NCI-H460 (cell line): ENCODE measurements at regions not wholly inside any gene's neighbourhood (a gene's known extent, or its start where the extent isn't known, plus 50 kb on each side); places are given as distances from the start of the nearest gene placed in this dataset.

Source experiments
- DNase-seq: peaks from one replicate; pipeline ENCODE4 v3.0.0-alpha.2; 2016; ENCODE audit warnings: low read depth; ENCODE audit errors: extremely low read depth

DNA sequence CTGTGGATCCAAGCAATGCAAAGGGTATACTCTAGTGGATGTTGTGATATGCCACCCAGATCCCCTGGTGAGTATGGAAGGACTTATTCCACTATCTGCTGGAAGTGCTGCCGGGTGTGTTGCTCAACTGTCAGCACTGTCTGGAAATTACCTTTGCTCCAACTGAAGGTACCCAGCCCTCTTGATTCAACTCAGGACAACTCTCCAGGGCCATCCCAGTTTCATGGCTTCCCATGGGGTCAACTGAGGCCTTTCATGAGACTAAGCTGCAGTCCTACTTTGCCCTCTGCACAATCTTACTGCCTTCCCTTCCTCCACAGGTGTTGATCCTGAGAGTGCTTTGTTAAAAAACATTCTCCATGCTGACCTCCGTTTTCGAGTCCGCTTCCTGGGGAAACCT is 99.8 kb downstream of the SPRY1 start:
- no peak for DNase-seq

- DNase-seq: no peak
Measured at GRCh38 chr4:123497340-123497739, 100.7 kb downstream of the SPRY1 start.

- no peak for DNase-seq
Measured at GRCh38 chr4:123501733-123502132, 105.1 kb downstream of the SPRY1 start.

DNA sequence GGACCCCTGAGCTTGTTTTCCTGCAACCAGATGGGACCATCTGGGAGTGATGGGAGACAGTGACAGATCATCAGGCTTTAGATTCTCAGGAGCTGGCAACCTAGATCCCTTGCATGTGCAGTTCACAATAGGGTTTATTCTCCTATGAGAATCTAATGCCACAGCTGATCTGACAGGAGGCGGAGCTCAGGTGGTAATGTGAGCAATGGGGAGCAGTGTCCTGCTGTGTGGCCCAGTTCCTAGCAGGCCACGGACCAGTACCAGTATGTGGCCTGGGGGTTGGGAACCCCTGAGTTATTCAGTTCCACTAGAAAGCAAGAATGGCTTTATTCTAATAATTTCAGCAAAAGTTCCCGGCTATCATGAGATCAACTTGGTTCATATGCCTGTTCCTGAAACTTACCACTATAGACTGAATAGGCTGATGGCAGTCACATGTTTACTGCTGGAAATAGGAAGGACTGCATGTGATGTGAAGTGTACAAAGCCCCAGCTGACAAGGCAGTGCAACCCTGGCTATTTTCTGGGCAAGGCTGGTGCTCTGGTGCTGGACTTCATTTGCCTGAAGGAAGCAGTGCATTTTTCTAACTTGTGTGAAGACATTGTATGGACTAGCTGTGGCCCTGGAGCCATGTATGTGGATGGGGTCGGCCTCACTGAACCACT is 107.2 kb downstream of the SPRY1 start:
- DNase-seq: no peak

DNA sequence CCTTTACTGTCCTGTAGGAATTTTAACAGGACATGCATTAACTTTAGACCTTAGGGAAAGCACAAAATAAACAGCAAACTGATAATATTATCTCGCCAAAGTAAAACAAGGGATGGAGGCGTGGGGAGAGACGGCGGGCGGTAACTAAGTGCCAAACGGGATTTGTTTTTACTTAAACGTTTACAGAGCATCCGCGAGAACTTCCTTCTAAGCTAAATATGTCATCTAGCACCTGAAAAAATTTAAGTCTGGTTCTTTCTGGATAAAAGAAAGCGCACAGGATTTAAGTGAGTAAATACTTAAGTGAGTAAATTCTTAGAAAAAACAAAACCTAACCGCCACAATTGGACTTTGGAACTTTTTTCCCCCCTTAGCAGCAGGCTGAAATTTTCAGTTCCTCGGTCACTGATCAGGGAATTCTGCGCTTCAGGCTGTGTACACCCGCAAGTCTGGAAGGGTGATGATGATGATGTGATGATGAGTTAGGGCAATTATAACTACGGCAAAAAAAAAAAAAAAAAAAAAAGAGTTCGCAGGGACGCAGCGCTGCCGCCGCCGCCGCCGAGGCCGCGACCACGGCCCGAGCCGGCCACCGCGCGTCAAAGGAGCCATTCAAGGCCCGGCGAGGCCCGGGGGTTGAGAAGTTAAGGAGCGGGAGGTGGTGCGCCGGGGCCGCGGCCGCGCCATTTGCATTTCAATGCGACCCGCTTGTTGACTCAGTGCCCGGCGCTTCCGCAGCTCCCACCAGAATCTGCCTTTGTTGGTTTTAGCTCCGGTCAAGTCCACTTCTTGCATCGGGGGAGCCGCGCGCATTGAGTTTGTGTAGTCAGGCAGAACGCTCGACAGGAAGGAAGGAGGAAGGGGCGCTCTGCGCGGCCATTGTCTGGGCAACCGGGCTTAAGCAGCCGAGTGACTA is 108.8 kb downstream of the SPRY1 start:
- DNase-seq: no peak

DNA sequence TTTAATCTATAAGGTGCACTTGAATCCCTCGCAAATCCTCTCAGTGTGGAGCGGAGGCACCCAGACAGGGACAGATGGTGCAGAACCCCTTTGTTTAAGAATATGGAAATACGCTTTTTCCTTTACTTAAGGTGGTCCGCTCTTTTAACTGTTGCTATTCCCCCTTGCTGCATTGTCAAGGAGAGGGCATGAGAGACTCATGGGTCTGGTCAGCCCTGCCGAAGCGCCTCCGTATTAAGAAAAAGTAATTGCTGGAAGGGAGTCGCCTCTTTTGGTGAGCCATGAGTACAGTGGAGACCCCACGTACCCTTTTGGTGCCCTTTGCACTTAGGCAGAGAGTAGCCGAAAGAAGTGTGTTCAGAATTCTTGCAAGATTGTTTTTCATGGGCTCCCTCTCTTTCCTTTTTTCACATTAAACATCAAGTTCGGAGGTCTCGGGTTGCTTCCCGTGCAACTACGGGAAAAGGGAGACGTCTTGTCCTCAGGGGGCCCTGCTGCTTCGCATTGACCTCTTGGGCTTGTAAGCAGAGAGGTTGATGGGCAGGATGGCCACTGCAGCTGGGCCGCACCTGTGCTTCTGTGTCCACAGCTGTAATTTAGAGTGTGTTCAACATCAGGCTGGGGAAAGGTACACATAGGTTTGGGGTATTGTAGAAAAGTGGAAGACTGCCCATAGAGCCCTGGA is 109.6 kb downstream of the SPRY1 start:
- DNase-seq: no peak

DNA sequence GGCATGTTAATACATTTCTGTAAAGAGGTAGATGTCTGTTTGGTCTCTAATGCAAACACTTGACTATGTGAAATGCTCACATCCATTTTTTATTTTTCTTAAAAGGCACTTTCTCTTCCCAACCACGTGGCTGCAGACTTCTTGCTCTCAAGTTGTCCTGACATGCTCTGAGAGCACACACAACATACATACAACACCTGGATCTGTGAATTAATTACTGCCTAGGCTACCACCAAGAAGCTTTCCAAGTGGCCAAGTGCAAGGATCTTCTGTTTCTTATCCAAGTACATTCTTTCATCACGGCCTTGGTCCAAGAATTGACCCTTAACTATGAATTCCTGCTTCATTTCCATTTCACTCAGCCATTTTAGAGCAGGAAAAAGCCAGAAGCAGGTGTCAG is 110.8 kb downstream of the SPRY1 start:
- DNase-seq: no peak

DNA sequence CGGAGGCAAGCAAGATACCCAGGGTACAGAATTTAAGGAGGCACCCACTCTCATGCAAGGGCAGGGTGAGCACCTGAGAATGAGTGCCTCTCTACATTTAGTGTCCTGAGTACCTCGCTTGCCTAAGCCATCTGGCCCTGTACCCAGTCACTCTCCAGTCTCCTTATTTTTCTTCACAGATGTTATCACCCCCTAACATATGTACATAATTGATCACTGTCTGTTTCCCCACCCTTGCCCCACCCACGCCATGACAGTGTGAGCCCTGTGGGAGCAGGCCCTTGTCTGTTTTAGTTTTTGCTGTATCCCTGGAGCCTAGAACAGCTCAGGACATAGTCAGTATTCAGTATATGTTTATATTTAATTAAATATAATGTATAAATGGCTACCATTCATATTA is 113.6 kb downstream of the SPRY1 start:
- no peak for DNase-seq

- no peak for DNase-seq
Measured at GRCh38 chr4:123510659-123511058, 114.1 kb downstream of the SPRY1 start.

DNA sequence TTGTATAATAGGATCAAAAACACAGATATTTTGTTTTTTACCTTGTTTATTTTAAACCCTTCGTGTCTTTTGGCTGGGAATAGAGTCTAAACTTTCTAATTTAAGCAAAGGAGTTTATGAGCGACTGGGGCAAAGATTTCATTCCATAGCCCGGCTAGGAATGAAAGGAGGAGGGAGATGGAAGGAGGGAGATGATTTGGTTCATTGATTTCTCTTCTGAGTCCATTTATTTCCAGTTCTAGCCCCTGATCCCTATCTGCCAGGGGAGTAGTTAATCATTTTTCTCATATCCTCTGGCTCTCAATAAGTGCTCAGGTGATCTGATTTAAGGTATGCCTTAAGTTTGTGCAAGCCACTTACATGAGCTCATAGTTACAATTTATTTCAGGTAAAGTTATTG is 120.0 kb downstream of the SPRY1 start:
- DNase-seq: no peak

DNA sequence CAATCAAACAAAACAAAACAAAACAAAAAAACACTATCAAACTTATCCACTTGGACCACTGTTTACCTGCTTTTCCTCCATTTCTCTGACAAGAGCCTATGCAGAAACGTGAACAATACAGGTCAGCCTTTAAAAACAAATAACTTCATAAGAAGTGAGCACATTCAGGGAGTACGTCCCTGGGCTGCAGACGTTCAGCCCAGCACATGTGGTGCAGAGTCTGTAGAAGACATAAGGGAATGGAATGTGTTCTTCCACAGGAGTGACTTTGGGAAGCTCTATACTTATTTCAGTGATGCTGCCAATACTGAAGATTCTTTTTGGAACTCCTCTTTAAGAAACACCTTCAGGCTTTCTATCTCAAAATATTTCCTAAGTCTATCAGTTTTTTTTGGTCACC is 120.6 kb downstream of the SPRY1 start:
- DNase-seq: no peak

DNA sequence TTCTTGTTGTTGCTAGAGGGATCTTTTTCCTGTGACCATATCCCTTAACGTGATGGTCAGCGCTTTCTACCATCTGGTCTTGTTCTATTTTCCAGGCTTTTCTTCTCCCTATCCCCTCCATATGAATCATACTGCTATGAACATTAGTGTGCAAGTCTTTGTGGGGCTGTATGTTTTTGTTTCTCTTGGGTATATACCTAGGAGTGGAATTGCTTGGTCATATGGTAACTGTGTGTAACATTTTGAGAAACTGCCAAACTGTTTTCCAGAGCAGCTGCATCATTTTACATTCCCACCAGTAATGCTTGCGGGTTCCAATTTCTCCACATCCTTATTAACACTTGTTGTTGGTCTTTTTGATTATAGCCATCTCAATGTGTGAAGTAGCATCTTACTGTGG is 121.4 kb downstream of the SPRY1 start:
- no peak for DNase-seq

DNA sequence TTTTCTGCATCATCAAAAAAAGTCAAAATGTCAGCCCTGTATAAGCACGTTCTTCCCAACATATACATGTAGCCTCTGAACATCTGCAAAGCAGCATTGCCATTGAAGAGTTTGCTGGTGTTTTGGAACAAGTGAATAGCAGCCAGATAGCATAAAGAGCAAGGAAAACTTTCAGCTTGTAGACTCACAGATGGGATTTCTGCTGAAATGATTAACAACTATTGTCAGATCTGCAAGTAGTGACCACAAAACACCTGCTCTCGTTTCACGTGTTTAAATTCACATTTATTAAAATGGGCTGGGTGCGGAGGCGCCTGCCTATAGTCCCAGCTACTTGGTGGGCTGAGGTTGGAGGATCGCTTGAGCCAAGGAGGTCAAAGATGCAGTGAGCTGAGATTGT is 123.7 kb downstream of the SPRY1 start:
- no peak for DNase-seq

- no peak for DNase-seq
Measured at GRCh38 chr4:123522081-123522480, 125.5 kb downstream of the SPRY1 start.

GRCh38 chr4:123522646-123523045 is 126.1 kb downstream of the SPRY1 start:
- no peak for DNase-seq

DNA sequence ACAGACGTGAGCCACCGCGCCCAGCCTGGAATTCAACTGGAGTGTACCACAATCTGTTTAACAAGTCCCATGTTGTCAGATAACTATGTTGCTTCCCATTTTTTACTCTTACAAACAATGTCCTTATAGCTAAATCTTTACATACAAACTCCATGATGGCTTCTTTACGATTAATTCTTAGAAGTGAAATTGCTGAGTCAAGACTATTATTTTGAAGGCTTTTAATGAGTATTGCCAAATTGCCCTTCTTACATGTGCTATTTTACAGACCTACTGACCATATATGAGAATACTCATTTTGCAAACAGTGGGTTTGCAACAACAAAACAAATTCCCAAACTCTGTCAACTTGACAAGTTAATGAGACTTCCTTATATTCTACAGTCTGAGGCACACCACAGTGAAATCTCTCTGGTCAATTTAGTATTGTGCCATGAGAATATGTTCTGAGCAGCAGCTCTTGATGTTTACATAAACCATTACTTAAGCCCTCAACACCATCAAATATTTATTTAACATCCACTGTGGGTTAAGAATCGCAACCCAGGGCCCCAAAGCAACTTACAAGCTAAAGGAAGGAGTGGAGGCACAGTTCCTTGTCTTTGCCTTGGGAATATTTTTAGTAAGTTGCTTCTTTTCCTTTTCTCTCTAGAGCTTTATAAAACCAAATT is 128.5 kb downstream of the SPRY1 start:
- no peak for DNase-seq

DNA sequence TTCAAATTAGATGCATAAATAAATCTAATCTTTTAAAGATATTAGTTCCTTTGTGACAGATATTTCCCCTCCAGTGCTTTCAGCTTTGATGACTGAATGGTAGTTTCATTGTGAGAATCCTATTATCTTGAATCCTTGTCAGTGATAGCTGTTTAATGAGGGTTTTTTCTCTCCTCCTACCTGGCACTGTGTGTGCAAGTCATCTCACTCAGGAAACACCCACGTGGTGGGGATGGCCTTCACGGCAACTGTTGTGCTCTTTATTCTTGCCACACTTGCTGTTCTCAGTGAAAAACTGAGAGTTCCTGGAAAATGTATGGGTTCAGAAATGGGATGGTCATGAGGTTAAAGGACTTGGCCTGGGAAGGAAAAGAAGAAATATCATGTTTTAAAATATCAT is 129.9 kb downstream of the SPRY1 start:
- DNase-seq: no peak

GRCh38 chr4:123528501-123529277 is 132.1 kb downstream of the SPRY1 start:
- no peak for DNase-seq

GRCh38 chr4:123529278-123529568 is 132.6 kb downstream of the SPRY1 start:
- DNase-seq: no peak

DNA sequence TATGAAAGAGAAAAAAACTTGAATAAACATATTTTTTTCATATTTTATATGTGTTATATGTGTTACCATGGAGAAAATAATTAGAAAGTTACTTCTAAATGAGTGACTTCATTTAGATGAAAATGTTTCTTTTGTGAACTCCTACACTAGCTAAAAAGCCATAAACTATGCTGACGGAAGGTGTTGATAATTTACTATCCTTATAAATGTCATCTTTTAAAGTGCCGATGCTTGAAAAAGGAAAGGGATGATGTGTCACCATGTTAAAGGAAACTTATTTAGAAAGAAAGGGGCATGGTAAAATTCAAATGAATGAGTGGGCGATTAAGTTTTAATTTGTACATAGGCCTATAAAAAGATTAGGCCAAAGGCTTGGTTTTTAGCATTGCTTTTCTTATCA is 133.8 kb downstream of the SPRY1 start:
- DNase-seq: no peak
